Neural progenitor cell (in vitro differentiated cells): ENCODE measurements at regions not wholly inside any gene's neighbourhood (a gene's known extent, or its start where the extent isn't known, plus 50 kb on each side); places are given as distances from the start of the nearest gene placed in this dataset.

Source experiments
- DNase-seq: peaks from one replicate; pipeline ENCODE4 v3.0.0-alpha.2; 2016; ENCODE audit warnings: low spot score
- H2AFZ ChIP-seq: fragments of 200-600 bp; sonication (generic); replicated peaks from 2 replicates; pipeline ENCODE4 v1.6.1; 2016; ENCODE audit warnings: antibody characterized with exemption
- H3F3A ChIP-seq: fragments of 200-600 bp; sonication (generic); 2 replicates; pipeline ENCODE4 v1.6.1; 2016; ENCODE audit warnings: antibody characterized with exemption, low read depth
- H3K27ac ChIP-seq: fragments of 200-600 bp; sonication (generic); 2 replicates; pipeline ENCODE4 v1.5.1; 2016; ENCODE audit warnings: mild to moderate bottlenecking
- H3K27me3 ChIP-seq: fragments of 200-600 bp; sonication (generic); 2 replicates; pipeline ENCODE4 v1.6.1; 2016; ENCODE audit warnings: mild to moderate bottlenecking, moderate library complexity
- H3K36me3 ChIP-seq: fragments of 200-600 bp; sonication (generic); 2 replicates; pipeline ENCODE4 v1.5.1; 2016
- H3K4me1 ChIP-seq: fragments of 200-600 bp; sonication (generic); 2 replicates; pipeline ENCODE4 v1.6.1; 2016; ENCODE audit warnings: mixed run types
- H3K4me2 ChIP-seq: fragments of 200-600 bp; sonication (generic); 2 replicates; pipeline ENCODE4 v1.6.1; 2016
- H3K4me3 ChIP-seq: fragments of 200-600 bp; sonication (generic); 2 replicates; pipeline ENCODE4 v1.5.1; 2016
- H3K79me2 ChIP-seq: fragments of 200-600 bp; sonication (generic); 2 replicates; pipeline ENCODE4 v1.6.1; 2016; ENCODE audit warnings: low read depth
- H3K9ac ChIP-seq: fragments of 200-600 bp; sonication (generic); 2 replicates; pipeline ENCODE4 v1.6.1; 2016
- H3K9me3 ChIP-seq: fragments of 200-600 bp; sonication (generic); 2 replicates; pipeline ENCODE4 v1.5.1; 2016; ENCODE audit warnings: low read depth
- H4K20me1 ChIP-seq: fragments of 200-600 bp; sonication (generic); 2 replicates; pipeline ENCODE4 v1.6.1; 2016; ENCODE audit warnings: low read depth
- H3K27ac Mint-ChIP-seq: 3 replicates; pipeline ENCODE4 v1.8.0; 2021; ENCODE audit warnings: mixed read lengths
- H3K27me3 Mint-ChIP-seq: 2 replicates; pipeline ENCODE4 v1.8.0; 2022; ENCODE audit warnings: low read depth, mild to moderate bottlenecking, inconsistent platforms, moderate library complexity, mixed read lengths; ENCODE audit not compliant: insufficient read depth
- H3K36me3 Mint-ChIP-seq: 3 replicates; pipeline ENCODE4 v1.8.0; 2021; ENCODE audit warnings: mixed read lengths
- H3K4me1 Mint-ChIP-seq: 3 replicates; pipeline ENCODE4 v1.8.0; 2021; ENCODE audit warnings: mixed read lengths
- H3K4me3 Mint-ChIP-seq: 3 replicates; pipeline ENCODE4 v1.8.0; 2021; ENCODE audit warnings: mild to moderate bottlenecking, moderate library complexity, mixed read lengths
- H3K9me3 Mint-ChIP-seq: 3 replicates; pipeline ENCODE4 v1.8.0; 2020; ENCODE audit warnings: mixed read lengths
- EZH2 ChIP-seq: fragments of 200-600 bp; sonication (generic); IDR thresholded peaks from 2 replicates; pipeline ENCODE4 v1.6.1; 2017; ENCODE audit warnings: antibody characterized with exemption, mild to moderate bottlenecking, moderate library complexity
- EZH2phosphoT487 ChIP-seq: fragments of 200-600 bp; sonication (generic); IDR thresholded peaks from 2 replicates; pipeline ENCODE4 v1.6.1; 2017; ENCODE audit warnings: antibody characterized with exemption
- TF ChIP-seq, protein P1 (sequence below): fragments of 200-600 bp; sonication (generic); IDR thresholded peaks from 2 replicates; pipeline ENCODE4 v1.5.1; 2017; ENCODE audit warnings: antibody characterized with exemption, mild to moderate bottlenecking

DNA sequence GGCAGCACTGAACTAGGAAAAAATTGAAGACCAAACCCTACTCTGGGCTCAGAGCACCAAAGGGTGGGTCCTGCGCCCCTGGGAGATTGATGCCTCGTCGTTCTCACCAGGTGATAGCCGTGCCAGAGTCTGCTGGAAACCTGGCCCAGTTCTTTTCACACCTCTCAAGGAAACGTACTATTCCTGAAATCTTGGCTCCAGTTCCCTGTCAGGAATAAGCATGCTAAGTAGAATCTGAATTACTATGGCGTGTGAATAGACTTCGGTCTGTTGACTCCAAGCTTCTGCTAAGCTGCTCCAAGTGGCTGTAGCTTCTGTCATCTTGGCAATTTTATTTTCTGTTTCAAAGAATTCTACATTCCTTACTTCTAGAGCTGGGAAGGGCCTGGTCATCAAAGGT, 75.4 kb downstream of the MARCHF4 start:
- H3F3A ChIP-seq, result peaks cover 24% of the 10 kb centered on the region
- no peaks in the 10 kb centered on the region for H3K9me3 ChIP-seq
- no peaks in the 10 kb centered on the region for H3K79me2 ChIP-seq
- no peak overlapping the region for H3K4me2 ChIP-seq
- H3K36me3 ChIP-seq, result no peaks in the 10 kb centered on the region
- no peak overlapping the region for H3K9ac ChIP-seq
- H3K4me1 Mint-ChIP-seq, result peaks cover 16% of the 10 kb centered on the region
- TF ChIP-seq, protein P1, sequence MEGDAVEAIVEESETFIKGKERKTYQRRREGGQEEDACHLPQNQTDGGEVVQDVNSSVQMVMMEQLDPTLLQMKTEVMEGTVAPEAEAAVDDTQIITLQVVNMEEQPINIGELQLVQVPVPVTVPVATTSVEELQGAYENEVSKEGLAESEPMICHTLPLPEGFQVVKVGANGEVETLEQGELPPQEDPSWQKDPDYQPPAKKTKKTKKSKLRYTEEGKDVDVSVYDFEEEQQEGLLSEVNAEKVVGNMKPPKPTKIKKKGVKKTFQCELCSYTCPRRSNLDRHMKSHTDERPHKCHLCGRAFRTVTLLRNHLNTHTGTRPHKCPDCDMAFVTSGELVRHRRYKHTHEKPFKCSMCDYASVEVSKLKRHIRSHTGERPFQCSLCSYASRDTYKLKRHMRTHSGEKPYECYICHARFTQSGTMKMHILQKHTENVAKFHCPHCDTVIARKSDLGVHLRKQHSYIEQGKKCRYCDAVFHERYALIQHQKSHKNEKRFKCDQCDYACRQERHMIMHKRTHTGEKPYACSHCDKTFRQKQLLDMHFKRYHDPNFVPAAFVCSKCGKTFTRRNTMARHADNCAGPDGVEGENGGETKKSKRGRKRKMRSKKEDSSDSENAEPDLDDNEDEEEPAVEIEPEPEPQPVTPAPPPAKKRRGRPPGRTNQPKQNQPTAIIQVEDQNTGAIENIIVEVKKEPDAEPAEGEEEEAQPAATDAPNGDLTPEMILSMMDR, result no peak
- TF ChIP-seq EZH2phosphoT487, result no peak
- TF ChIP-seq EZH2, result no peak
- H3K4me3 Mint-ChIP-seq, result no peak overlapping the region
- H3K27me3 ChIP-seq, result no peaks in the 10 kb centered on the region
- peaks cover 9% of the 10 kb centered on the region for H3K27me3 Mint-ChIP-seq
- H3K4me3 ChIP-seq, result no peak overlapping the region
- DNase-seq, result no peak
- no peak overlapping the region for H3K27ac Mint-ChIP-seq
- H3K9me3 Mint-ChIP-seq, result no peaks in the 10 kb centered on the region
- H3K27ac ChIP-seq, result no peak overlapping the region
- no peak overlapping the region for H2AFZ ChIP-seq
- H3K4me1 ChIP-seq, result peaks cover 30% of the 10 kb centered on the region
- H3K36me3 Mint-ChIP-seq, result no peaks in the 10 kb centered on the region
- no peaks in the 10 kb centered on the region for H4K20me1 ChIP-seq

DNA sequence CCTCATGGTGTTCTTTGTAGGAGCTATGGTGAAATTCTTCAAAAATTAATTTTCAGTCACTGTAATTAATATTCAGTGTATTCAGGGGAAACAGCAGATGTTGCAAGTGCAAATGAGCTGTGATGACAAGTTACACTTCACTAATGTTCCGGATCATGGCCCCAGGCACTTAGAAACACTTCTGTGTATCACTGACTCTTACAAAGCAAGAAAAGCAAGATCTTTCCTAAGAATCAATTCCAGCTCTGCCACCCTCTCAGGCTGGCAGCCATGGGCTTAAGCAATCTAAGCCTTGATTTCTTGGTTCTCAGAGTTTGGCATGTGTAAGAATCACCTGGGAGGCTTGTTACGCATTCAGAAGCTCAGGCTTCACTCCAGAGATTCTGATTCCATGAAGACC, 78.0 kb downstream of the MARCHF4 start:
- H3K27me3 Mint-ChIP-seq, result peaks cover 5% of the 10 kb centered on the region
- H3K4me1 Mint-ChIP-seq, result peaks cover 12% of the 10 kb centered on the region
- Histone ChIP-seq H3K9me3 (no peaks in the 10 kb centered on the region), H2AFZ (no peak overlapping the region), H3F3A (no peaks in the 10 kb centered on the region), H3K9ac (no peak overlapping the region), H4K20me1 (no peaks in the 10 kb centered on the region), H3K27me3 (peaks cover 3% of the 10 kb centered on the region), H3K4me1 (peaks cover 11% of the 10 kb centered on the region), H3K4me2 (no peak overlapping the region), H3K27ac (no peak overlapping the region), H3K36me3 (no peaks in the 10 kb centered on the region), H3K79me2 (no peaks in the 10 kb centered on the region), H3K4me3 (no peak overlapping the region)
- no peak for DNase-seq
- no peaks in the 10 kb centered on the region for H3K36me3 Mint-ChIP-seq
- no peak overlapping the region for H3K27ac Mint-ChIP-seq
- no peaks in the 10 kb centered on the region for H3K9me3 Mint-ChIP-seq
- no peak overlapping the region for H3K4me3 Mint-ChIP-seq
- TF ChIP-seq, protein P1, result no peak
- no peak for TF ChIP-seq EZH2phosphoT487
- no peak for TF ChIP-seq EZH2

DNA sequence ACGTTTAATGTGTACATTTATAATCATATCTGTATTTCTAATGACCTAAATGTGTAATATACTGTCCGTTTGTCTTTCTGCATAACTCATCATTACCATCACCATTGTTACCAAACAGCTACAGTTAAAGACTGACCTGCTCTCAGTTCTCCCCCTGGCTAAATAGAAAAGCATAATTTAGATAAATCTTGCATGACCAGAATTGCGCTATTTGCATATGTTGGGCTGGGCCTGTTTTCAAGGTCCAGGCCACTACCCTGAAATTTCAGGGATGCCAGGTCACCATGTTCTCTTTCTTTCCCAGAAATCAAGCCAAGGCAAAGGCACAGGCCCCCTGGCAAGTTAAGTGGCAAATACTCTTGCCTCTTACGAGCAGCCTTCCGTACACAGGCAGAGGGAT, 78.4 kb downstream of the MARCHF4 start:
- Histone ChIP-seq H3K4me3 (no peak overlapping the region), H3F3A (no peaks in the 10 kb centered on the region), H3K4me1 (peaks cover 12% of the 10 kb centered on the region), H3K9ac (no peak overlapping the region), H3K27me3 (peaks cover 3% of the 10 kb centered on the region), H2AFZ (no peak overlapping the region), H3K79me2 (no peaks in the 10 kb centered on the region), H3K9me3 (no peaks in the 10 kb centered on the region), H4K20me1 (no peaks in the 10 kb centered on the region), H3K4me2 (no peak overlapping the region), H3K36me3 (no peaks in the 10 kb centered on the region), H3K27ac (no peak overlapping the region)
- Mint-ChIP-seq H3K4me3 (no peak overlapping the region), H3K27ac (no peak overlapping the region), H3K27me3 (peaks cover 5% of the 10 kb centered on the region), H3K9me3 (no peaks in the 10 kb centered on the region), H3K36me3 (no peaks in the 10 kb centered on the region), H3K4me1 (peaks cover 10% of the 10 kb centered on the region)
- TF ChIP-seq, protein P1, result no peak
- no peak for TF ChIP-seq EZH2phosphoT487
- TF ChIP-seq EZH2, result no peak
- DNase-seq, result no peak
